Renal cortical epithelial cell (primary cell): ENCODE measurements at regions not wholly inside any gene's neighbourhood (a gene's known extent, or its start where the extent isn't known, plus 50 kb on each side); places are given as distances from the start of the nearest gene placed in this dataset.

Experiments
- DNase-seq: peaks from one replicate; pipeline ENCODE4 v3.0.0-alpha.2; 2011; ENCODE audit warnings: low read depth

DNA sequence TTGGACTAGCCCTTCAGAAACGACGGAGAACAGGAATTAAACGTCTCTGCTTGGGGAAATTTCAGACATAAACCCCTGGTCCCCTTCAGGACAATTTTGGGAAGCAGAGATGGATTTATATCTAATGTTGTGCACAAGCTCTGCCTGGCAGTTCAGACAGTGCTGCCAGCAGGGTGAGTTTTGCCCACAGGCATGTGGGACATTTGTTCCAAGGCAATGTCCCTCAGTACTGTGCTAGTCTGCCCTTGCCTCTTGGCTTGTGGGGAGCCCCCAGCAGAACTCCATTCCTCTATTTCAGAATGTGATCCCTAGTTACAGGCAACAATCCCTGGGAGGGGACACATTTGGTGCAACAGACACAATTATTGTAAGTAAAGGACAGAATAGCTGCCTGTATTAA is 76.5 kb upstream of the GPR12 start:
- DNase-seq = no peak

DNA sequence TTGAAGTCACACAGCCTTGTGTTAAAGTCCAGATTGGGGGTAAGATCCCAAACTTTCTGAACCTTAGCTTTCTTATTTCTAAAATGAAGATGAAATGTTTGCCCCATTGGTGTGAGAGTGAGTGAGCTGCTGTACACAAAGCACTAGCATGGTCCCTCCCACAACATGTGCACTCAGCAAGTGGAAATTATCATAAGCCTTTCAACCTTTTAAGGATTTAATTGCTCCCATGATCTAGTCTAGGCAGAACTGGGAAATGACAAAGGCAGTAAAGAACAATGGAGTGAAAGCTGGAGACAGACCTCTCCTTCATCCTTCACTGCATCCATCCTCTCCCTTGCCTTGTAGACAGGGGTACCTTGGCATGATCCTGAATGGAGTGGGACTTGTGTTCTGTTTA is 76.0 kb upstream of the GPR12 start:
- no peak for DNase-seq

DNA sequence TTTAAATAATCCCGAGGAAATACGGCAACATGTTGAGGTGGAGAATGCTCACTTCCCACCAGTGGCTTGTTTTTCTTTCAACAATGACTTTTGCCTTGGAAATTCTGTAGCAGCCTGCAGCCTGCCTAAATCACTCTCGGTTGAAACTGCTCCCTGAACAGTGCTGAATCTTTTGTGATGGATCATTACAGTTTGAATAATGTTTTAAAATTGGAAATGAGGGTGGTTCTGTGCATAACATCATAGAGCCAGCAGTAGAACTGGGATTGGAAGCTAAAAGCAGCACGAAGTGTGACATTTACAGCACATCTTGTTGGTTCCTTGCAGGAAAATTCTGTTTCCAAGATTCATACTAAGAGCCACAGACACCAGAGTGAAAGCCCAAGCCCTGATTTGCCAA is 74.1 kb upstream of the GPR12 start:
- no peak for DNase-seq

DNA sequence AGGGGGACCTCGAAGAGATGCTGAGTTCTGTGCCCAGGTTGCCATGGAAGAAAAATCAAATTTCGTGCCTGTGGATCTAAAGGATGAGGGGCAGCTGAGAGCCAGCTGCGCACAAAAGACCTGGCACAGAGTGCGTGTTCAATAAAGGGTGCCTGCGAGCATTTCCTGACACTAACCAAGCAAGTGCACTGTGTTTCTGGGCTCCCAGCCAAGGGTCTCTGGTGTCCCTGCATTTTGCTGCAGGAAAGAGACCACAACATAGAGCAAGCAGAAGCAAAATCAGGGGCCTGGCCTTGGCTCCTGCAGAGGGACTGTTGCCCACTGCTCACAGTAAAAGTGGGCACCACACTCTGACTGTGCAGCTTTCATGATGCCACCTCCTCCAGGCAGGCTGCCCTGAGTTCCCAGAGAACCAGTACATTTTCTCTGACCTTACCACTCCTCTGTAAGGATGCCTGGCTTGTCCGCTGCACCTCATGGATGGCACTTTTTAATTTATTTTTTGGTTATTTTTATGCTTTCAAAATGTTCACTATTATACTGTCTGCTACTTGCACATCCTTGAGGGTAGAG is 70.8 kb upstream of the GPR12 start:
- no peak for DNase-seq

DNA sequence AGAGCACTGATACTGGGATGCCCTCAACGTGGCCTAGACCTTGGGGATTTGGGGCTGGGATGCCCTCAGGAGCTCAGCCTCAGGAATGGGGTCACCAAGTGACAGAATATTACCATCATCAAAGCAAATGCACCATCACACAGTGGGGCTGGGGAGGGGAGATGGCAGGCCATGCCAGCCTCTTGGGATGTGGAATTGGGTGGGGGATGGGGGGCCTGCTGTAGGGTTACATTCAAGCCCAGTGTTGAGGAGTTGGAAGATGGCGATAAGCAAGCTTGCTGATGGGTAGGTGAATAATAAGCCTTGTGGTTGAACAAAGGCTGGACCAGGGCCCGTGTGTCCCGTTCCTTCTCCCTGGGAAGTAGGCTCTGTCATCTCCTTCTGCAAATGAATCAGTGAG is 69.1 kb upstream of the GPR12 start:
- DNase-seq = no peak

DNA sequence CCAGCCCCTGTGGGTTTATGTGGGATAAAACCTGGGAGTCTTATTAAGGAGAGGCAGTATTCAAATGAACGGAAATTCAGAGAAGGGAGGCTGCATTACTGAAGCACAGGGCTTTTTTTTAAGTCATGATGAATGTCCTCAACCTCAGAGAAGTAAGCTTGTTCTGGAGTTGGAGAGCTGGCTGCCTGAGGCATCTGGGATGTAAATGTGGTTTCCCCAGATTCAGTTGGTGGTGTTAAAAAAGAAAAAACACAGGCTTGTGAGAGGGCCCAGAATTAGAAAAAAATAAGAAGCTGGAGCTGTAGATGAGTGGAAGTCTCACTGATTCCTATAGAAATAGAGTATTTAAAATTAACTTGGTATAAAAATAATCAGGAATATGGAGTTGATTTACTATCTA is 64.0 kb upstream of the GPR12 start:
- no peak for DNase-seq

DNA sequence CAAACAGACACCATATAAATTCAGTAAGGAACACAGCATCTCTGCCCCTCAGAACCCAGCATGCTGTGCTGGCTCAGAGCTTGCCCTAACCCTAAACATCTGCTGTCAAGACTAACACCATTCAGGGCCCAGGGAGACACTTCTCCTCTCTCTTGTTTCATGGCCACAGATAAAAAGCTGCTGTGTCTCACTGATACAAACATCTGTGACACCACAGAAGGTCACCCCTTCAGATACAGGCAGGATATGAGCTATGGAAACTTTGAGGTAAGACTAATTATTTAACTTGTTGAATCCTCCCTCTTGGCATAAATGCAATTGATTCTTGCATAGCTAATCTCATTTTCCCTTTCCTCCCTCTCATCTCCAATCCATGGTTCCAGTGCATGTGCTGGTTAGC is 61.6 kb upstream of the GPR12 start:
- DNase-seq = no peak

DNA sequence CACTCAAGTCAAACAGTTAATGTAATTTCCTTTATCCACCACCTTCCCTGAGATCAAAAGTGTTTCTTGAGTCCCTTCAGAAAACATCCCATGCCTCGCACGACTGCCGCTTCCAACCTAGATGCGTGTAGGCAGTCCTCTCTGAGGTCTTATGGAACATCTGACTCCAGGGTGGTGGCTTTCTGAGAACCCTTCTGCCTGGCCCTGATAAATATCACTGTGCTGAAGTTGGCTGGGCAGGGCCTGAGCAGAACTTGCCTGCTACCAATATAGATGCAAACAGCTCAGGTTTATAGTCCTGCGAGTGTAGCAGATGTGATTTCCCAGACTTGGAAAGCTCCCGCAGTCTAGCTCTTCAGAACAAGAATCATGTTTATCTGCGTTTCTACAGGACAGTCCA is 61.1 kb upstream of the GPR12 start:
- DNase-seq = no peak

DNA sequence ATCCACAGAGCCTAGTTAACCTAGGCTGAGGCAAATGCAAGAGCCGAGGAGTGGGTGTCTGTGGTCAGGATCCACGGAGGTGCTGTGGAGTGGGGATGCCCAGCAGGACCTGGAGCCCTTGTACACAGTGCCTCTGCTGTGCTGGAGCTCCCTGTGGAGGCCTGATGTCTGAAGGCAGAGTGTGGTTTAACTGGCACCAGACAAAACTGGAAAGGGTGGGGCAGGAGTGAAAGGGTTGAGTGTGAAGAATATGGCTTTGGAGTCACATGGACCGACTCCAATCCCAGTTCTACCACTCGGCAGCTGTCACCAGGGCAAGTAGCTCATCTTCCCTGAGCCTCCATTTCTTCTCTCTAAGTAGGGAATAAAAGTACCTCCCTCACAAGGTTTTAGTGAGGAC is 60.3 kb upstream of the GPR12 start:
- DNase-seq = no peak

DNA sequence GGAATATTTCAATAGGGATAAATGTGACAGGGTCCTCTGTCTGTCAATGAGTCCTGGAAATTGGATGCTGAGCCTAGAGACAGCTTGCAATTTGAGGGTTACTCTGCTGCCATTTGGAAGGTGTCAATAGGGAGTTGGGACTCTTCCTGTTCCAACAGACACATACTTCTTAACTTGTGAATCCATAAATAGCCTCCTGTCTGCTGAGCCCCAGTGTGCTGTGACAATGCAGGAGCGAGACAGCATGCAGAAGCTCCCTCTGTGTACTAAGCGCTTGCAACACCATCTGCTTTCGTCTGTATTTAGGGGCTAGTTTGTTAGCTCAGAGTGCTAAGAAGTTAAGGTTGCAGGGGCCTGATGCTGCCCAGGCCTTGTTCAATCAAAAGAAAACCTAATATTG is 58.5 kb upstream of the GPR12 start:
- no peak for DNase-seq

DNA sequence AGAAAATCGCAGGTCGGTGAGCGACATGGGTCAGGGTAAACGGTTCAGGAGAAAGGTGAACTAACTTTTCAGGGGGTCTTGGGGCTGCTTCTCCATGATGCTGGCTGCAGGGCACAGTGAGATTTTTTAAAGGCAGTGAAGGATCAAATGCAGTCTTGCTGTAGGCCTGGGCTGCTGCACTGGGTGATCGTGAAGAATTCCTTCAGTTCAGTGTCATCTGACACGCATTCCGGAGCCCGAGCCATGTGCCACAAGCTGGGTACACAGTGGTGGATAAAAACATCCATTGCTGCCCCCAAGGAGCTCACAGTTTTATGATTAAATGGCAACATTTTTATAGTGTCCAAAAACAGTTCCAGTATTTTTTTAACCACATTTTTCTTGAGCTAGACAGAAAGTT is 56.3 kb upstream of the GPR12 start:
- no peak for DNase-seq

DNA sequence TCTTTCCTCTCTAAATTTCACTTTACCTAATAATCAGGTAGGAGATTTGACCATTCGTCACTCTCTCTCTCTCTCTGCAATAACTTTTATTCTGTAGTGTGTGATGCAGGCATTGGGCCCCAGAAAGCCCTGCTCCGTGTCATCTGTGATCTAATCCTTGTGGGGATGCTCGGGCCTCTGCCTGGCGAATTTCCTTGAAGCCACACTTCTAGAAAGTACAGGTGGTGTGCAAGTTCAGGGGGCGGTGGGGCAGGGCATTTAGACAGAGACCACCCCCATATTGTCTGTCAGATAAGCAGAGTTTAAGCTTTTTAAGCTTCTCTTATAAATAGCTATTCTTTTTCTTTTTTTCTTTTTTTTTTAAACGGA is 53.4 kb upstream of the GPR12 start:
- DNase-seq = no peak

DNA sequence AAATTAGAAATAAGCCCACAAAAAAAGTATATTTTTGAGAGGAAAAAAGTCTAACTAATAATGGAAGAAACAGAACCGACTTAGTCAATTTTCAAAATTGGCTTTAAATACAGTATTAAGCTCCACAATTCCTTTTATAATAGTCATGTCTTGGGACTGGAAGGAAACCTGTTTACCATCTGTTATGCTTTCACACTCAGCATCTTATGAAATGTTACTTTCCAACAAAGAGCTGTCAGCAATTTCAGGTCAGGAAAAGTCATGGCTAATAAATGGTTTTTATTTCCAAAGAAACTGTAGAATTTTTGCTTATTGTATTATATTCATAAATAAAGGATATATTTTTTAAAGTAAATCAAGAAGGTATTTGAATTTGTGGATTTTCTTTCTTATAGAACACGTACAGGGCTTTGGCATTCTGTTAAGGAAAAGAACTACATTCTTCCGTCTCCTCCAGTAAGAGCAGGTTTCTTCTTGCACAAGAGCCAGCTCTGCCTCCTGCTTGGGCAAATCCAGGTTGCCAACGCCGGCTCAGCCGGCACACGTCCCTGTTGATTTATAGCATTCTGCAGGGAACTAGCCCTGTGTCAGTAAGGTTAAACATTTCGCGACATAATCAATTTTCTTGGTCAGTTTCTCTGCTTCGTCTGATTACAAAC is 52.9 kb upstream of the GPR12 start:
- peak; percentile 1 for DNase-seq

DNA sequence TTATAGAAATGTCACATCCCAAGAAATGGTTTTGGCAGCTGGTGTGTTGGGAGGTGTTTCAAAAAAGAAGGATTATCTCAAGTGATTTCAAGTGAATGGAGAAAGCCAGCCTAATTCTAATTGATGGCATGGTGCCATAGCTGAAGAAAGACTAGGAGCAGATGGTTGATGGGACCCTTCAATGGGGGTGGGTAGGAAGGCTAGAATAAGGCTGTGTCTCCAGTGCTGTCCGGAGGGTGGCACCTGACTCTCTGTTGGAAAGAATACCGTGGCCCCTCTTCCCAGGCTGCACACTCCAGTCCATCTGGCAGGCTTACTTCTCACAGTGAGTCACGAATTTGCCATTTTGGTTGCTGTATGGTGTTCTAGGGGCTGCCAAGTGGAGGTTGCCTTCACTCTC is 51.0 kb upstream of the GPR12 start:
- DNase-seq = no peak
